Esophagus squamous epithelium (tissue), 5 donors: ENCODE measurements at regions not wholly inside any gene's neighbourhood (a gene's known extent, or its start where the extent isn't known, plus 50 kb on each side); places are given as distances from the start of the nearest gene placed in this dataset.

ENCODE experiments used
- DNase-seq: peaks from one replicate; lab custom pipeline; 2025; lab: John Stamatoyannopoulos, UW
- H3K27ac ChIP-seq, 4 donors: fragments of 200-600 bp; sonication (generic); one replicate each; pipeline ENCODE4 v1.5.1; 2016 to 2019; ENCODE audit warnings: mild to moderate bottlenecking in 1 of 4
- H3K27me3 ChIP-seq, 4 donors: fragments of 200-600 bp; sonication (generic); 1 replicate in 3 of 4; 2 replicates in 1 of 4; pipeline versions ENCODE4 v1.5.1 to v1.6.0; 2017 to 2021; ENCODE audit warnings: antibody characterized with exemption in 1 of 4
- H3K36me3 ChIP-seq, 3 donors: fragments of 200-600 bp; sonication (generic); one replicate each; pipeline ENCODE4 v1.5.1; 2016 to 2019
- H3K4me1 ChIP-seq, 3 donors: fragments of 200-600 bp; sonication (generic); one replicate each; pipeline ENCODE4 v1.5.1; 2017 to 2019
- H3K4me3 ChIP-seq, 4 donors: fragments of 200-600 bp; sonication (generic); 1 replicate in 3 of 4; 2 replicates in 1 of 4; pipeline ENCODE4 v1.5.1; 2016 to 2019; ENCODE audit warnings: mild to moderate bottlenecking in 2 of 4, moderate library complexity in 1 of 4
- H3K9me3 ChIP-seq, 3 donors: fragments of 200-600 bp; sonication (generic); one replicate each; pipeline ENCODE4 v1.5.1; 2016 to 2019
- CTCF ChIP-seq, 6 experiments: fragments of 450-650 bp in 4 of 6; fragments of 200-600 bp in 2 of 6; sonication (generic) in 2 of 6; IDR thresholded peaks; one replicate each; pipeline ENCODE4 v1.5.1; 2016 to 2019; ENCODE audit warnings: antibody characterized with exemption in 6 of 6, mild to moderate bottlenecking in 4 of 6, moderate library complexity in 4 of 6
- POLR2A ChIP-seq, 4 donors: fragments of 450-650 bp; IDR thresholded peaks; one replicate each; pipeline ENCODE4 v1.6.1; 2017; ENCODE audit warnings: antibody characterized with exemption in 4 of 4, mild to moderate bottlenecking in 4 of 4, moderate library complexity in 3 of 4
- WGBS, 2 donors: methylation state at CpG; one replicate each; pipeline ENCODE4 v1.1.5; 2018; 5-methylcytosine and 5-hydroxymethylcytosine counted together
- intact Hi-C: fragments of 100-400 bp; cut with DNase I; formaldehyde crosslinking; loops from one replicate; pipeline ENCODE4 v1.15.0; 2022
- small RNA-seq, 4 donors: library from RNA; depleted of rRNA; stranded (forward); fragments of <200 nt; gene quantifications; one replicate each; pipeline ENCODE3, GENCODE V24; 2016
- donor health status: DM: yes; HTN: yes; CAD: no.

GRCh38 chr3:89052386-89052785 lies 55.0 kb upstream of the EPHA3 start:
- Histone ChIP-seq H3K4me3 (no peak overlapping the region), H3K36me3 (no peaks in the 10 kb centered on the region), H3K4me1 (no peaks in the 10 kb centered on the region), H3K27me3 (no peaks in the 10 kb centered on the region), H3K27ac (no peak overlapping the region), H3K9me3 (no peaks in the 10 kb centered on the region)
- 35 to 68% methylated on average over 2 to 3 of the region's 3 CpGs for WGBS, 2 donors
- DNase-seq = no peak
- TF ChIP-seq CTCF (IDR thresholded peaks at IDR 0.05) = no peak
- no peak for TF ChIP-seq POLR2A (IDR thresholded peaks at IDR 0.05)
- intact Hi-C loops = no loop called here

- H3K4me3 ChIP-seq = no peak overlapping the region
- H3K27ac ChIP-seq = no peak overlapping the region
- H3K36me3 ChIP-seq = no peaks in the 10 kb centered on the region
- 67 to 76% methylated on average over 4 of the region's 4 CpGs for WGBS, 2 donors
- no peaks in the 10 kb centered on the region for H3K27me3 ChIP-seq
- intact Hi-C loops = no loop called here
- no peak for DNase-seq
- no peaks in the 10 kb centered on the region for H3K9me3 ChIP-seq
- H3K4me1 ChIP-seq = no peaks in the 10 kb centered on the region
- TF ChIP-seq POLR2A (IDR thresholded peaks at IDR 0.05) (no peak), CTCF (IDR thresholded peaks at IDR 0.05) (no peak)
Measured at GRCh38 chr3:89057398-89057797, 50.0 kb upstream of the EPHA3 start.

Small RNA genes in the stretch of these regions (small RNA-seq; reads per million reads assigned to genes)
- gene RF00019 = 0 reads per million in 4 donors
